HEK293 (cell line): ENCODE measurements at regions not wholly inside any gene's neighbourhood (a gene's known extent, or its start where the extent isn't known, plus 50 kb on each side); places are given as distances from the start of the nearest gene placed in this dataset.

Experiments
- CTCF ChIA-PET: fragments of 350-600 bp; formaldehyde crosslinking; extraction: SDS; loops from one replicate; lab custom pipeline; 2021; ENCODE audit warnings: antibody characterized with exemption; lab: Yijun Ruan, JAX
- POLR2A ChIA-PET: fragments of 300-600 bp; formaldehyde crosslinking; extraction: SDS; loops from one replicate; lab custom pipeline; 2020; ENCODE audit warnings: antibody characterized with exemption, inconsistent platforms; lab: Yijun Ruan, JAX
- H3K27ac ChIP-seq: fragments of 200-500 bp; sonication (Bioruptor generic); 2 replicates; pipeline ENCODE4 v1.5.1; 2014; ENCODE audit warnings: low read depth, low read length, control low read depth, inconsistent platforms; ENCODE audit errors: extremely low read depth
- H3K36me3 ChIP-seq, 2 experiments: fragments of 200-500 bp in 1 of 2; sonication (Bioruptor generic) in 1 of 2; 1 replicate in 1 of 2; 2 replicates in 1 of 2; pipeline ENCODE4 v1.5.1; 2014 to 2017; ENCODE audit warnings: inconsistent platforms in 2 of 2, low read length in 2 of 2; ENCODE audit not compliant: control insufficient read depth in 2 of 2, insufficient read depth in 1 of 2
- H3K4me1 ChIP-seq: fragments of 200-500 bp; sonication (Bioruptor generic); 2 replicates; pipeline ENCODE4 v1.5.1; 2014; ENCODE audit warnings: mild to moderate bottlenecking, low read length, inconsistent platforms; ENCODE audit not compliant: control insufficient read depth, insufficient read depth
- H3K4me3 ChIP-seq: 2 replicates; pipeline ENCODE4 v1.5.1; 2011; ENCODE audit warnings: low read depth, mild to moderate bottlenecking, control low read depth, low read length, moderate library complexity
- H3K9me3 ChIP-seq: fragments of 200-500 bp; sonication (Bioruptor generic); 2 replicates; pipeline ENCODE4 v1.5.1; 2014; ENCODE audit warnings: low read depth, low read length, inconsistent platforms; ENCODE audit not compliant: control insufficient read depth, insufficient read depth
- BCL11A ChIP-seq: fragments of 450-650 bp; formaldehyde crosslinking; IDR thresholded peaks from 2 replicates; pipeline ENCODE4 v1.5.1; 2016; ENCODE audit warnings: low read depth, missing biosample characterization, missing genetic modification characterization
- BCL11B ChIP-seq: fragments of 450-650 bp; formaldehyde crosslinking; IDR thresholded peaks from 2 replicates; pipeline ENCODE4 v1.5.1; 2016; ENCODE audit warnings: low read depth, missing biosample characterization, missing genetic modification characterization
- MZF1 ChIP-seq: fragments of 450-650 bp; formaldehyde crosslinking; IDR thresholded peaks from 2 replicates; pipeline ENCODE4 v1.5.1; 2017; ENCODE audit warnings: missing biosample characterization, missing genetic modification characterization, borderline replicate concordance
- OSR2 ChIP-seq: fragments of 450-650 bp; formaldehyde crosslinking; IDR thresholded peaks from 2 replicates; pipeline ENCODE4 v1.5.1; 2016; ENCODE audit warnings: missing biosample characterization, missing genetic modification characterization
- REPIN1 ChIP-seq: fragments of 450-650 bp; formaldehyde crosslinking; IDR thresholded peaks from 2 replicates; pipeline ENCODE4 v1.5.1; 2017; ENCODE audit warnings: missing biosample characterization, missing genetic modification characterization, low read depth
- SP3 ChIP-seq: fragments of 450-650 bp; formaldehyde crosslinking; IDR thresholded peaks from 2 replicates; pipeline ENCODE4 v1.5.1; 2016; ENCODE audit warnings: missing biosample characterization, missing genetic modification characterization
- ZBTB48 ChIP-seq: fragments of 450-650 bp; formaldehyde crosslinking; IDR thresholded peaks from 2 replicates; pipeline ENCODE4 v1.5.1; 2016; ENCODE audit warnings: missing biosample characterization, missing genetic modification characterization
- ZFHX2 ChIP-seq: fragments of 450-650 bp; formaldehyde crosslinking; conservative IDR thresholded peaks from 2 replicates; pipeline ENCODE4 v1.5.1; 2016; ENCODE audit warnings: missing biosample characterization, missing genetic modification characterization
- ZIC2 ChIP-seq: fragments of 450-650 bp; formaldehyde crosslinking; IDR thresholded peaks from 2 replicates; pipeline ENCODE4 v1.5.1; 2016; ENCODE audit warnings: missing biosample characterization, missing genetic modification characterization
- ZNF211 ChIP-seq: fragments of 450-650 bp; formaldehyde crosslinking; IDR thresholded peaks from 2 replicates; pipeline ENCODE4 v1.5.1; 2016; ENCODE audit warnings: low read depth, missing biosample characterization, missing genetic modification characterization
- ZNF274 ChIP-seq, 2 experiments: fragments of 200-500 bp in 1 of 2; fragments of 450-650 bp in 1 of 2; sonication (Bioruptor generic) in 1 of 2; formaldehyde crosslinking in 1 of 2; IDR thresholded peaks; 2 replicates each; pipeline versions ENCODE4 v1.5.1 to v1.6.1; 2014 to 2016; ENCODE audit warnings: borderline replicate concordance in 1 of 2, inconsistent platforms in 1 of 2, low read length in 1 of 2, missing biosample characterization in 1 of 2, missing genetic modification characterization in 1 of 2
- ZNF335 ChIP-seq: fragments of 450-650 bp; formaldehyde crosslinking; conservative IDR thresholded peaks from 2 replicates; pipeline ENCODE4 v1.5.1; 2016; ENCODE audit warnings: missing biosample characterization, missing genetic modification characterization
- ZNF354C ChIP-seq: fragments of 450-650 bp; formaldehyde crosslinking; IDR thresholded peaks from 2 replicates; pipeline ENCODE4 v1.5.1; 2016; ENCODE audit warnings: missing biosample characterization, missing genetic modification characterization, low read depth, borderline replicate concordance
- ZNF521 ChIP-seq: fragments of 450-650 bp; formaldehyde crosslinking; IDR thresholded peaks from 2 replicates; pipeline ENCODE4 v1.5.1; 2017; ENCODE audit warnings: missing biosample characterization, mild to moderate bottlenecking, missing genetic modification characterization
- ZNF530 ChIP-seq: fragments of 450-650 bp; formaldehyde crosslinking; IDR thresholded peaks from 2 replicates; pipeline ENCODE4 v1.5.1; 2016; ENCODE audit warnings: low read depth, missing biosample characterization, missing genetic modification characterization
- ZNF544 ChIP-seq: fragments of 450-650 bp; formaldehyde crosslinking; IDR thresholded peaks from 2 replicates; pipeline ENCODE4 v1.5.0; 2017; ENCODE audit warnings: missing biosample characterization, missing genetic modification characterization
- ZNF555 ChIP-seq: fragments of 450-650 bp; formaldehyde crosslinking; conservative IDR thresholded peaks from 2 replicates; pipeline ENCODE4 v1.5.1; 2017; ENCODE audit warnings: missing biosample characterization, mild to moderate bottlenecking, missing genetic modification characterization, inconsistent platforms
- ZNF654 ChIP-seq: fragments of 450-650 bp; formaldehyde crosslinking; IDR thresholded peaks from 2 replicates; pipeline ENCODE4 v1.5.1; 2016; ENCODE audit warnings: low read depth, missing biosample characterization, missing genetic modification characterization
- ZNF692 ChIP-seq: fragments of 450-650 bp; formaldehyde crosslinking; IDR thresholded peaks from 2 replicates; pipeline ENCODE4 v1.5.1; 2016; ENCODE audit warnings: missing biosample characterization, missing genetic modification characterization
- ZNF768 ChIP-seq: fragments of 450-650 bp; formaldehyde crosslinking; IDR thresholded peaks from 2 replicates; pipeline ENCODE4 v1.5.1; 2018; ENCODE audit warnings: missing biosample characterization, mild to moderate bottlenecking, missing genetic modification characterization
- ZNF792 ChIP-seq: fragments of 450-650 bp; formaldehyde crosslinking; IDR thresholded peaks from 2 replicates; pipeline ENCODE4 v1.5.1; 2016; ENCODE audit warnings: missing biosample characterization, missing genetic modification characterization
- ZSCAN4 ChIP-seq: fragments of 450-650 bp; formaldehyde crosslinking; IDR thresholded peaks from 2 replicates; pipeline ENCODE4 v1.5.1; 2017; ENCODE audit warnings: missing biosample characterization, missing genetic modification characterization
- TF ChIP-seq, protein P1 (sequence below): fragments of 450-650 bp; formaldehyde crosslinking; IDR thresholded peaks from 2 replicates; pipeline ENCODE4 v1.5.1; 2016; ENCODE audit warnings: missing biosample characterization, missing genetic modification characterization
- TF ChIP-seq, protein P2 (sequence below): fragments of 450-650 bp; formaldehyde crosslinking; IDR thresholded peaks from 2 replicates; pipeline ENCODE4 v1.5.1; 2016; ENCODE audit warnings: missing biosample characterization, missing genetic modification characterization
- TF ChIP-seq, protein P3 (sequence below): fragments of 450-650 bp; formaldehyde crosslinking; IDR thresholded peaks from 2 replicates; pipeline ENCODE4 v1.5.1; 2017; ENCODE audit warnings: missing biosample characterization, missing genetic modification characterization
- TF ChIP-seq, protein P4 (sequence below): fragments of 450-650 bp; formaldehyde crosslinking; IDR thresholded peaks from 2 replicates; pipeline ENCODE4 v1.5.1; 2016; ENCODE audit warnings: missing biosample characterization, missing genetic modification characterization

DNA sequence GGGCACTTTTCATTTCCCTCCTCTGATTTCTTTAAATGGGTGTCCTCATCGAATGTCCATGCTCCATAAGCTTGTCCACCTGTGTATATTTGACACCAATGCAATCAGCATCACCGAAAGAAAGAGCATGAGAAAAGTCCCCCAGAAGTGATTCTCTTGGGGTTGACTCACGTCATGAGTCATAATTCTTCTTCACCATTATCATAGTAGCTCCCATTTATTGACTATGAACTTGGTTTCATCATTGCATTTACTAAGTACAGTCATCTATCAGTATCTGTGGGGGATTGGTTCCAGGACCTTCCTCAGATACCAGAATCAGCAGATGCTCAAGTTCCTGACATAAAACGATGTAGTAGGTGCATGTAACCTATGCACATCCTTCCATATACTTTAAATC is 372.5 kb upstream of the CFAP20DC start:
- ChIA-PET CTCF (interaction anchor here (0.7 kb wide), 1 partner anchor 699 kb away, joined by 4 read pairs; no protein-coding TSS in a partner anchor), POLR2A (no interaction called here)
- H3K9me3 ChIP-seq: no peaks in the 10 kb centered on the region
- no peak overlapping the region for H3K4me3 ChIP-seq
- no peak for TF ChIP-seq ZFHX2 (tag by site-specific recombination)
- no peak for TF ChIP-seq ZNF555 (tag by site-specific recombination)
- TF ChIP-seq ZNF544 (tag by site-specific recombination): no peak
- TF ChIP-seq ZBTB48 (tag by site-specific recombination): no peak
- TF ChIP-seq, protein P1, sequence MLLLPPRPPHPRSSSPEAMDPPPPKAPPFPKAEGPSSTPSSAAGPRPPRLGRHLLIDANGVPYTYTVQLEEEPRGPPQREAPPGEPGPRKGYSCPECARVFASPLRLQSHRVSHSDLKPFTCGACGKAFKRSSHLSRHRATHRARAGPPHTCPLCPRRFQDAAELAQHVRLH (tag by site-specific recombination): no peak
- no peak for TF ChIP-seq ZSCAN4 (tag by site-specific recombination)
- no peak for TF ChIP-seq MZF1
- no peaks in the 10 kb centered on the region for H3K36me3 ChIP-seq
- no peaks in the 10 kb centered on the region for H3K4me1 ChIP-seq
- H3K27ac ChIP-seq: no peak overlapping the region

DNA sequence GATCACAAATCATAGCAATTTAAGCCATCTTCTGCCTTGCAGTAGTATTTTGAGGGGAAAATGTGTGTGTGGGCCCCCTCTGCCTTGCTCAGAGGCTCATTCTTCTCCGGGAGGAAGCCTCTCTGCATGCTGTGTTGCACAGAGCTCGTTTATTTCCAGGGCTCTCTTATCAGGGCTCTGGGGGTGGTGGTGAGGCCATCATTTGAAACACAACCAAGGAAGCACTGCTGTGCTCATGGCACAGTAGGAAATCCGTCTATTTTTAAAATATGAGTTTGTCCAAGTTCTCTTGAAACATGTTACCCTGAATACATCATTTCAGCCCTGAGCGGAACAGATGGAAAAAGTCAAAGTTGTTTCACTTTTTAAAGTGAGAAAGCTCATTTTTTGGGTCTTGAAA is 369.0 kb upstream of the CFAP20DC start:
- POLR2A ChIA-PET: no interaction called here
- CTCF ChIA-PET: interaction anchor here (0.6 kb wide), 1 partner anchor 49 kb away, joined by 3 read pairs; no protein-coding TSS in a partner anchor
- Histone ChIP-seq H3K27ac (no peak overlapping the region), H3K36me3 (no peaks in the 10 kb centered on the region), H3K4me1 (no peaks in the 10 kb centered on the region), H3K4me3 (no peak overlapping the region), H3K9me3 (no peaks in the 10 kb centered on the region)
- TF ChIP-seq SP3 (tag by site-specific recombination) (no peak), OSR2 (no peak), ZNF335 (tag by site-specific recombination) (no peak), ZNF354C (tag by site-specific recombination) (no peak), ZNF692 (no peak), ZIC2 (peak; percentile 29; the same call in 1 of the 2 replicates), ZNF521 (tag by site-specific recombination) (no peak)

GRCh38 chr3:59412516-59412915 is 362.7 kb upstream of the CFAP20DC start:
- Histone ChIP-seq H3K27ac (no peak overlapping the region), H3K9me3 (no peaks in the 10 kb centered on the region), H3K4me1 (no peaks in the 10 kb centered on the region), H3K36me3 (no peaks in the 10 kb centered on the region), H3K4me3 (no peak overlapping the region)
- CTCF ChIA-PET: interaction anchor here (0.6 kb wide), 1 partner anchor 98 kb away, joined by 3 read pairs; no protein-coding TSS in a partner anchor
- POLR2A ChIA-PET: no interaction called here
- TF ChIP-seq, protein P2, sequence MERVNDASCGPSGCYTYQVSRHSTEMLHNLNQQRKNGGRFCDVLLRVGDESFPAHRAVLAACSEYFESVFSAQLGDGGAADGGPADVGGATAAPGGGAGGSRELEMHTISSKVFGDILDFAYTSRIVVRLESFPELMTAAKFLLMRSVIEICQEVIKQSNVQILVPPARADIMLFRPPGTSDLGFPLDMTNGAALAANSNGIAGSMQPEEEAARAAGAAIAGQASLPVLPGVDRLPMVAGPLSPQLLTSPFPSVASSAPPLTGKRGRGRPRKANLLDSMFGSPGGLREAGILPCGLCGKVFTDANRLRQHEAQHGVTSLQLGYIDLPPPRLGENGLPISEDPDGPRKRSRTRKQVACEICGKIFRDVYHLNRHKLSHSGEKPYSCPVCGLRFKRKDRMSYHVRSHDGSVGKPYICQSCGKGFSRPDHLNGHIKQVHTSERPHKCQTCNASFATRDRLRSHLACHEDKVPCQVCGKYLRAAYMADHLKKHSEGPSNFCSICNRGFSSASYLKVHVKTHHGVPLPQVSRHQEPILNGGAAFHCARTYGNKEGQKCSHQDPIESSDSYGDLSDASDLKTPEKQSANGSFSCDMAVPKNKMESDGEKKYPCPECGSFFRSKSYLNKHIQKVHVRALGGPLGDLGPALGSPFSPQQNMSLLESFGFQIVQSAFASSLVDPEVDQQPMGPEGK (tag by site-specific recombination): no peak
- TF ChIP-seq ZNF530 (tag by site-specific recombination): no peak
- no peak for TF ChIP-seq ZNF768 (tag by site-specific recombination)
- no peak for TF ChIP-seq OSR2
- no peak for TF ChIP-seq ZNF211
- TF ChIP-seq BCL11B (tag by site-specific recombination): no peak
- no peak for TF ChIP-seq ZNF274 (IDR thresholded peaks at IDR 0.05; ENCODE audit: low read length)
- TF ChIP-seq ZNF274 (tag by site-specific recombination; IDR thresholded peaks at IDR 0.05; ENCODE audit: borderline replicate concordance): no peak
- TF ChIP-seq ZNF792 (tag by site-specific recombination): no peak
- no peak for TF ChIP-seq REPIN1 (tag by site-specific recombination)
- no peak for TF ChIP-seq BCL11A (tag by site-specific recombination)
- TF ChIP-seq, protein P3, sequence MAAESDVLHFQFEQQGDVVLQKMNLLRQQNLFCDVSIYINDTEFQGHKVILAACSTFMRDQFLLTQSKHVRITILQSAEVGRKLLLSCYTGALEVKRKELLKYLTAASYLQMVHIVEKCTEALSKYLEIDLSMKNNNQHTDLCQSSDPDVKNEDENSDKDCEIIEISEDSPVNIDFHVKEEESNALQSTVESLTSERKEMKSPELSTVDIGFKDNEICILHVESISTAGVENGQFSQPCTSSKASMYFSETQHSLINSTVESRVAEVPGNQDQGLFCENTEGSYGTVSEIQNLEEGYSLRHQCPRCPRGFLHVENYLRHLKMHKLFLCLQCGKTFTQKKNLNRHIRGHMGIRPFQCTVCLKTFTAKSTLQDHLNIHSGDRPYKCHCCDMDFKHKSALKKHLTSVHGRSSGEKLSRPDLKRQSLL: no peak
- TF ChIP-seq, protein P4, sequence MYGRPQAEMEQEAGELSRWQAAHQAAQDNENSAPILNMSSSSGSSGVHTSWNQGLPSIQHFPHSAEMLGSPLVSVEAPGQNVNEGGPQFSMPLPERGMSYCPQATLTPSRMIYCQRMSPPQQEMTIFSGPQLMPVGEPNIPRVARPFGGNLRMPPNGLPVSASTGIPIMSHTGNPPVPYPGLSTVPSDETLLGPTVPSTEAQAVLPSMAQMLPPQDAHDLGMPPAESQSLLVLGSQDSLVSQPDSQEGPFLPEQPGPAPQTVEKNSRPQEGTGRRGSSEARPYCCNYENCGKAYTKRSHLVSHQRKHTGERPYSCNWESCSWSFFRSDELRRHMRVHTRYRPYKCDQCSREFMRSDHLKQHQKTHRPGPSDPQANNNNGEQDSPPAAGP (tag by site-specific recombination): no peak
- no peak for TF ChIP-seq ZNF654 (tag by site-specific recombination)
